CD14-positive monocyte (primary cell): ENCODE measurements at regions not wholly inside any gene's neighbourhood (a gene's known extent, or its start where the extent isn't known, plus 50 kb on each side); places are given as distances from the start of the nearest gene placed in this dataset.

Experiments used
- DNase-seq, 3 donors: peaks; one replicate each; pipeline ENCODE4 v3.0.0-alpha.2; 2011 to 2022
- H2AFZ ChIP-seq: 2 replicates; pipeline ENCODE4 v1.6.0; 2012; ENCODE audit warnings: mild to moderate bottlenecking, low read depth, low read length, inconsistent platforms; ENCODE audit not compliant: insufficient read depth, poor library complexity, severe bottlenecking
- H3K27ac ChIP-seq, 2 donors: 1 replicate in 1 of 2; 2 replicates in 1 of 2; pipeline ENCODE4 v1.5.1; 2012 to 2013; ENCODE audit warnings: low read length in 2 of 2, control low read depth in 1 of 2, inconsistent platforms in 1 of 2, low read depth in 1 of 2, mild to moderate bottlenecking in 1 of 2
- H3K27me3 ChIP-seq, 2 donors: one replicate each; pipeline versions ENCODE4 v1.6.0 to v1.6.1; 2011 to 2013; ENCODE audit warnings: low read length in 2 of 2; ENCODE audit not compliant: control insufficient read depth in 2 of 2, insufficient read depth in 2 of 2
- H3K36me3 ChIP-seq, 2 donors: replicated peaks in 1 of 2; 1 replicate in 1 of 2; 2 replicates in 1 of 2; pipeline versions ENCODE4 v1.5.1 to v1.6.1; 2012 to 2013; ENCODE audit warnings: low read length in 2 of 2, control low read depth in 1 of 2, inconsistent platforms in 1 of 2, mild to moderate bottlenecking in 1 of 2; ENCODE audit not compliant: insufficient read depth in 2 of 2, control insufficient read depth in 1 of 2
- H3K4me1 ChIP-seq, 2 donors: 1 replicate in 1 of 2; 2 replicates in 1 of 2; pipeline versions ENCODE4 v1.5.1 to v1.6.1; 2012 to 2013; ENCODE audit warnings: low read length in 2 of 2, control low read depth in 1 of 2, inconsistent platforms in 1 of 2, mild to moderate bottlenecking in 1 of 2, moderate library complexity in 1 of 2; ENCODE audit not compliant: insufficient read depth in 2 of 2, control insufficient read depth in 1 of 2
- H3K4me2 ChIP-seq: replicated peaks from 2 replicates; pipeline ENCODE3; 2012; ENCODE audit warnings: low read length, moderate library complexity, mild to moderate bottlenecking; ENCODE audit not compliant: poor library complexity, severe bottlenecking; ENCODE audit errors: extremely low read depth
- H3K4me3 ChIP-seq, 3 experiments: fragments of 200-600 bp in 1 of 3; sonication (generic) in 1 of 3; replicated peaks in 1 of 3; 1 replicate in 2 of 3; 2 replicates in 1 of 3; pipeline ENCODE4 v1.5.1; 2011 to 2013; ENCODE audit warnings: low read length in 3 of 3, mild to moderate bottlenecking in 3 of 3, control low read depth in 2 of 3, low read depth in 2 of 3, inconsistent platforms in 1 of 3, moderate library complexity in 1 of 3
- H3K79me2 ChIP-seq: 2 replicates; pipeline ENCODE4 v1.6.0; 2012; ENCODE audit warnings: mild to moderate bottlenecking, control low read depth, inconsistent platforms, low read length, moderate library complexity; ENCODE audit not compliant: insufficient read depth
- H3K9ac ChIP-seq: 2 replicates; pipeline ENCODE4 v1.6.0; 2017; ENCODE audit warnings: low read length, mild to moderate bottlenecking; ENCODE audit not compliant: insufficient read depth, poor library complexity, severe bottlenecking
- H3K9me3 ChIP-seq, 2 donors: replicated peaks in 1 of 2; 1 replicate in 1 of 2; 2 replicates in 1 of 2; pipeline versions ENCODE4 v1.5.1 to v1.6.1; 2012 to 2013; ENCODE audit warnings: low read length in 2 of 2, control low read depth in 1 of 2; ENCODE audit not compliant: control insufficient read depth in 1 of 2, insufficient read depth in 1 of 2
- H4K20me1 ChIP-seq: 2 replicates; pipeline ENCODE4 v1.6.0; 2012; ENCODE audit warnings: mild to moderate bottlenecking, low read length, control low read depth, moderate library complexity; ENCODE audit not compliant: insufficient read depth
- H3K27ac Mint-ChIP-seq, 7 donors: one replicate each; pipeline ENCODE4 v1.8.0; 2020; ENCODE audit warnings: mild to moderate bottlenecking in 7 of 7, mixed read lengths in 7 of 7, moderate library complexity in 6 of 7, inconsistent platforms in 2 of 7
- H3K27me3 Mint-ChIP-seq, 3 donors: one replicate each; pipeline ENCODE4 v1.8.0; 2021 to 2022; ENCODE audit warnings: low read depth in 3 of 3, mild to moderate bottlenecking in 3 of 3, mixed read lengths in 3 of 3, moderate library complexity in 3 of 3, inconsistent platforms in 1 of 3
- H3K36me3 Mint-ChIP-seq, 2 donors: one replicate each; pipeline ENCODE4 v1.8.0; 2020; ENCODE audit warnings: mixed read lengths in 2 of 2, inconsistent platforms in 1 of 2, mild to moderate bottlenecking in 1 of 2
- H3K4me1 Mint-ChIP-seq: one replicate; pipeline ENCODE4 v1.8.0; 2020; ENCODE audit warnings: mild to moderate bottlenecking, mixed read lengths
- H3K4me3 Mint-ChIP-seq, 2 donors: one replicate each; pipeline ENCODE4 v1.8.0; 2020; ENCODE audit warnings: mild to moderate bottlenecking in 2 of 2, mixed read lengths in 2 of 2, moderate library complexity in 1 of 2
- H3K9me3 Mint-ChIP-seq, 7 donors: one replicate each; pipeline ENCODE4 v1.8.0; 2020 to 2022; ENCODE audit warnings: mixed read lengths in 7 of 7, mild to moderate bottlenecking in 6 of 7, moderate library complexity in 6 of 7, inconsistent platforms in 2 of 7
- WGBS: methylation state at CpG from one replicate; pipeline ENCODE4 v1.1.5; 2013; ENCODE audit warnings: missing lambda C conversion rate; ENCODE audit not compliant: insufficient coverage; 5-methylcytosine and 5-hydroxymethylcytosine counted together
- intact Hi-C, 2 donors: fragments of 100-400 bp; cut with micrococcal nuclease; formaldehyde crosslinking; loops; one replicate each; pipeline versions ENCODE4 v1.15.0 to v1.15.1; 2023
- TF ChIP-seq, protein P1 (sequence below): fragments of 200-600 bp; IDR thresholded peaks from one replicate; pipeline ENCODE4 v1.8.0; 2022; ENCODE audit warnings: antibody characterized with exemption, mild to moderate bottlenecking

GRCh38 chr5:84642795-84643194, 258.1 kb upstream of the EDIL3 start:
- Histone ChIP-seq H3K36me3 (no peaks in the 10 kb centered on the region), H3K27me3 (no peaks in the 10 kb centered on the region), H3K9me3 (peaks cover 5 to 10% of the 10 kb centered on the region in 2 donors), H3K9ac (no peak overlapping the region), H2AFZ (no peak overlapping the region), H3K4me3 (no peak overlapping the region), H3K4me2 (no peak overlapping the region), H3K79me2 (no peaks in the 10 kb centered on the region), H4K20me1 (no peaks in the 10 kb centered on the region), H3K27ac (no peak overlapping the region), H3K4me1 (no peaks in the 10 kb centered on the region)
- Mint-ChIP-seq H3K36me3 (no peaks in the 10 kb centered on the region), H3K27ac (no peak overlapping the region), H3K4me1 (no peaks in the 10 kb centered on the region), H3K4me3 (no peak overlapping the region), H3K27me3 (peaks cover 0 to 4% (median 0%) of the 10 kb centered on the region in 3 donors), H3K9me3 (peaks cover 3 to 14% (median 10%) of the 10 kb centered on the region in 7 donors)
- WGBS: 100% methylated on average over 1 of the region's 2 CpGs
- TF ChIP-seq, protein P1, sequence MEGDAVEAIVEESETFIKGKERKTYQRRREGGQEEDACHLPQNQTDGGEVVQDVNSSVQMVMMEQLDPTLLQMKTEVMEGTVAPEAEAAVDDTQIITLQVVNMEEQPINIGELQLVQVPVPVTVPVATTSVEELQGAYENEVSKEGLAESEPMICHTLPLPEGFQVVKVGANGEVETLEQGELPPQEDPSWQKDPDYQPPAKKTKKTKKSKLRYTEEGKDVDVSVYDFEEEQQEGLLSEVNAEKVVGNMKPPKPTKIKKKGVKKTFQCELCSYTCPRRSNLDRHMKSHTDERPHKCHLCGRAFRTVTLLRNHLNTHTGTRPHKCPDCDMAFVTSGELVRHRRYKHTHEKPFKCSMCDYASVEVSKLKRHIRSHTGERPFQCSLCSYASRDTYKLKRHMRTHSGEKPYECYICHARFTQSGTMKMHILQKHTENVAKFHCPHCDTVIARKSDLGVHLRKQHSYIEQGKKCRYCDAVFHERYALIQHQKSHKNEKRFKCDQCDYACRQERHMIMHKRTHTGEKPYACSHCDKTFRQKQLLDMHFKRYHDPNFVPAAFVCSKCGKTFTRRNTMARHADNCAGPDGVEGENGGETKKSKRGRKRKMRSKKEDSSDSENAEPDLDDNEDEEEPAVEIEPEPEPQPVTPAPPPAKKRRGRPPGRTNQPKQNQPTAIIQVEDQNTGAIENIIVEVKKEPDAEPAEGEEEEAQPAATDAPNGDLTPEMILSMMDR: no peak
- DNase-seq: no peak
- intact Hi-C loops: no loop called here

DNA sequence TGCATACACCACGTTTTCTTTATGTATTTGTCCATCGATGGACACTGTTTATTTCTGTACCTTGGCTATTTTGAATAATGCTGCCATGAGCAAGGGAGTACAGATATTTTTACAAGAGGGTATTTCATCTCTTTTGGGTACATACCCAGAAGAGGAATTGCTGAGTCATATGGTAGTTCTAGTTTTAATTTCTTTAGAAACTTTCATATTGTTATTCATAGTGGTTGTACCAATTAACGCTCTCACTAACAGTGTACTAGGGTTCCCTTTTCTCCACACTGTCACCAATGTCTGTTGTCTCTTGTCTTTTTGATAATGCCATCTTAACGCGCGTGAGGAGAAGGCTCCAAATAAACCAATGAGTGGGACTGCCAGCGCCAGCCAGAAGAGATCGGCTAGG, 257.6 kb upstream of the EDIL3 start:
- no peak overlapping the region for H3K4me3 Mint-ChIP-seq
- no peak overlapping the region for H3K4me2 ChIP-seq
- no peak overlapping the region for H3K27ac Mint-ChIP-seq
- H3K9me3 Mint-ChIP-seq: peaks cover 5 to 16% (median 11%) of the 10 kb centered on the region in 7 donors
- H3K27me3 ChIP-seq: no peaks in the 10 kb centered on the region
- no peaks in the 10 kb centered on the region for H3K36me3 Mint-ChIP-seq
- TF ChIP-seq, protein P1: no peak
- H3K4me3 ChIP-seq: no peak overlapping the region
- H3K27me3 Mint-ChIP-seq: peaks cover 0 to 4% (median 0%) of the 10 kb centered on the region in 3 donors
- H4K20me1 ChIP-seq: no peaks in the 10 kb centered on the region
- H3K9ac ChIP-seq: no peak overlapping the region
- H3K4me1 ChIP-seq: no peaks in the 10 kb centered on the region
- DNase-seq: no peak
- intact Hi-C loops: no loop called here
- H3K4me1 Mint-ChIP-seq: no peaks in the 10 kb centered on the region
- H3K9me3 ChIP-seq: peaks cover 5 to 11% of the 10 kb centered on the region in 2 donors
- H2AFZ ChIP-seq: no peak overlapping the region
- H3K36me3 ChIP-seq: no peaks in the 10 kb centered on the region
- 100% methylated on average over 5 of the region's 8 CpGs for WGBS
- no peak overlapping the region for H3K27ac ChIP-seq
- no peaks in the 10 kb centered on the region for H3K79me2 ChIP-seq
